GM18519 (cell line): ENCODE measurements at regions not wholly inside any gene's neighbourhood (a gene's known extent, or its start where the extent isn't known, plus 50 kb on each side); places are given as distances from the start of the nearest gene placed in this dataset.
"Not testable (repeated sequence)": the region's sequence is repeated elsewhere in the genome, so short reads cannot be mapped to it uniquely, and the experiment has no call there.

Experiments
- ATAC-seq: cut with Tn5 transposase; IDR thresholded peaks from one replicate; pipeline ENCODE4 v1.9.1; 2021; ENCODE audit warnings: mild to moderate bottlenecking, moderate library complexity; ENCODE audit not compliant: unreplicated experiment, low FRiP score

DNA sequence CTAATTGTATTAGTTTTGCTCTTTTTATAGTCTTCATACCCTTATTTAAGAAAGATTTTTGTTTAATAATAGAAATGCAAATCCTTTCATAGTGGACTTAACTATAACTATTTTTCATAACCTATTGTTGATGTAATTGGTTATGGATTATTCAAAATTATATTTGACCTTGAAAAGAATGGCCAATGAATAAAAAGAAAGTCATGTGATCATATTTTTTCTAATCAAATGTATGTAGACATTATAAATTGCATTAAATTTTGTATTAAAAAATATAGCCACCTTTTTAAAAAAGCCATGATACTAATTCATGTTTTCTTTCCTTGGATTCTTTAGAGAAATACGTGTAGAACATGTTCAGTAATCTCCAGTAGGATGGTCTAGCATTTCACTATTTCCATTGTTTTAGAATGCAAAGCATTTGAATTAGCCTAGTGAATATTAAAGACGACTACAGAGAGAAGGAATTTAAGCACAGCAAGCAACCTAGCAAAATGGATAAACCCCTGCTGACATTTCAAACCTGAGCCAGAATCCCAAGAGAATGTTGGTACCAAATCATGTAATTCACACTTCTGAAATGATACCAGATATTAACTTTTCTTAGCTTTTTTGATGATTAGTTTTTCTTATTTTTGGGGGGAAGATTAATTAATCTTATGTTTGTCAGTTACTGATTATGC is 1297.4 kb upstream of the MIR17HG start:
- ATAC-seq, result no peak

DNA sequence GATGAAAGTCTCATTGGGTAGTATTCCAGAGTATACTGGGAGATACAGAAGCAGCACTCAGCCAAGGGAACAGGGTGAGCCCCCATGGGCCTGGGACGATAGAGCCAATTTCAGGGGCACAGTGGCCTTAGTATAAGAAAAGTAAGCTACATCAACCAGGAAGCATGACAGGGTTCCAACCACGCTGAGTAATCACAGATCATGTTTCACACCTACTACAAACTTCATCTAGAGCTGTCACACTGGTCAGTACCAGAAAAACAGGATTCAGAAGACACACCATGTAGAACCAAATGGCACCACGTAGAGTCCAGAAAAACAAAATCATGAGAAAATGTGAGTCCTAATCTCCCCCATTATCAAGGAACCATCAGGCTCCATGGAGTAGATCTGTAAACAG is 1292.4 kb upstream of the MIR17HG start:
- ATAC-seq, result no peak

DNA sequence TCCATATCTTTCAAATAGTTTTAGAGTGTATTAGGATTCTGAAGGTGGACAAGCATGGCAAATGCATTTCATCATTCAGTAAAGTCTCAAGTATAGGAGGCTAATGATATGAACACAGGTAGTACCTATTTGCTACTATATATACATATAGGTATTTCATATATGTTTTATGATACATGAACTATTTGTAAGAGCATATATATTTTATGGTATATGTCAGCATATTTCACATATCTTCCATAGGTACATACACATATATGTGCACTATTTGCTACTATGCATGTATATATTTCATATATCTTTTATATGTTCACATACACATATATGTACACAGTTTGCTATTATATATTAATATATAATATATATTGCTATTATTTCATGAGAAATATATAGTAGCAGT is 1291.7 kb upstream of the MIR17HG start:
- no peak for ATAC-seq

DNA sequence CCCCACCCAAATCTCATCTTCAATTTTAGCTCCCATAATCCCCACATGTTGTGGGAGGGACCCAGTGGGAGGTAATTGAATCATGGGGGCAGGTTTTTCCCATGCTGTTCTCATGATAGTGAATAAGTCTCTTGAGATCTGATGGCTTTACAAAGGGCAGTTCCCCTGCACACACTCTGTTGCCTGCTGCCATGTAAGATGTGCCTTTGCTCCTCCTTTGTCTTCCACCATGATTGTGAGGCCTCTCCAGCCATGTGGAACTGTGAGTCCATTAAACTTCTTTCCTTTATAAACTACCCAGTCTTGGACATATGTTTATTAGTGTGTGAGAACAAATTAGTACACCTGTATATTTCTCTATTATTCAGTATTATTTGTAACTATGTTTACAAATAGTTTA is 1283.3 kb upstream of the MIR17HG start:
- not testable (repeated sequence) for ATAC-seq

DNA sequence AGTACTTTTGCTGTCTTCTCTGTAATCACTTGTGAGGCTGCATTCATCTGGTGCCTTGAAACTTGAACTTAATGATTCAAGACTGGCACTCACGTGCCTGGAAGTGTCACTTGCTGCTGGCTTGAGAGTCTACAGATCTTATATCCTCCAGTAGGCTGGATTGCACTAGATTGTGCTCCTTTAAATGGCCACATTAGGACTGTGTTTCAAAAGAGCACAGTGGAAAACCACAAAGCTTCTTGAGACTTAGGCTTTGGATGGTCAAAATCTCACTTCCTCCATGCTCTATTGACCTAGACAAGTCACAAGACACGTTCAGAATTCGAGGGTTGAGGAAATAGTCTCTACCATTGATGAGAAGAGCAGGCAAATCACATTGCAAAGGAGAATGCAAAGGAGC is 1278.8 kb upstream of the MIR17HG start:
- no peak for ATAC-seq

DNA sequence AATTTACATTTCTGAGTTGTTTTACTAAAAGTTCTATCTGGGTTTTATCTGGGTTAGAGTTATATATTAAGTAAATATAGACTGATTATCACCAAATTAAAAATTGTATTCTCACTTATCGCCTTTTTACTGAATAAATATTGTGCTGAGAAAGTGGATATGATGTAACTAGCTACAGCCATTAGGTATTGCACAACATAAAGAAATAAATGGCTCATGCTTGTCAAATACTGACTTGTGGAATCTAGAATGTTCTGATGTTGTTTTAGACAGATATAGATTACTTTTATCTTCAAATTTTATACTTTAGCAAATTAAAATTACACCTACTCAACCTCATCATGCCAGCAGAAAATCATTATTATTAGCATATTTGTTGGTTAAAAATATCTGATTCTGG is 1277.1 kb upstream of the MIR17HG start:
- no peak for ATAC-seq

DNA sequence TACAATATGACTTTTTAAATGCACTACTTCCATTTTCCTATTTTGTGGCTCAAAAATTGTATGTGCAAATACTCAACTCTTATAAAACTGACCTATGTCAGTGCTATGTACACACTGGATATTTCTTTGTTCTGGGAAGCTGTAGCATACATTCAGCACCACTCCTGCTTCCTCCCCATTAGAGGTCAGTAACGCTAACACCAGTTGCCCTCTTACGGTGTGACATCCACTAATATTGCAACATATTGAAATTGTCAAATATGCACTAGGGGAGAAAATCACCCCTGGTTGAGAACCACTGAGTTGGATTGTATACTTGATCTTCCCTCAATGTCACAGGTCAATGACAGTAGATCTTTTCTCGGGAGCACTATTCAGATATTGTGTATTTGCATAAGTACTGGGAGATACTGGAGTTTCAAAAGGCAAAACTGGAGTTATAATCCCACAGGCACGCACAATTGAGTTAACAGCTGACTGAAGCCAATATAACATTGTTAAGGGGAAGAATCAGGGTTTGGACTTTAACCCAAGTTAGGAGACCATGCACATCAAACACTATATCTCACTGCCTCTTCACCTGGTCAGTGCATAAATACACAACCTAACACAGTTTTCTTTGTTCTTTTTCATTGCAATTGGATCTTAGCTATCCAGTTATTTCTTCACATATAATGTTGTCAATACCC is 1276.5 kb upstream of the MIR17HG start:
- no peak for ATAC-seq

DNA sequence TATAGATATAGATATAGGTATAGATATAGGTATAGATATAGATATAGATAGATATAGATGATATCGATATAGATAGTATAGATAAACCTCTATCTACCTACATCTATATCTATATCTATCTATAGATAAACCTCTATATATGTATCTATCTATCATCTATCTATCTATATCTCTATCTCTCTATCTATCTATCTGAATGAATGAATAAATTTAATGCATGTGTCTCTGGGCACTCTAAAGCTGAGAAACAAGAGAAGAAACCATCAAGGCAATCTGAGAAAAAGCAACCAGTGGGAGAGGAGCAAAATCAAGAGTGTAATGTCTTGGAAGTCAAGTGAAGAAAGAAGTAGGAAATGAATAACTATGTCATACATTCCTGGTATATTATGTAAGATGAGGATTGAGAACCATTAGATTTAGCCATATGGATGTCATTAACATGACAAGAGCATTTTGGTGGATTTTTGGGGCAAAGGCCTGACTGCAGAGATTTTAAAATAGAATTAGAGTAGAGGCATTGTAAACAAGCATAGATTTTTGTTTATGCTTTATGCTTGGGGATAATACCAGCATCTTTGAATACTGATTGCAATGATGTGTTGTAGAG is 1262.7 kb upstream of the MIR17HG start:
- no peak for ATAC-seq

DNA sequence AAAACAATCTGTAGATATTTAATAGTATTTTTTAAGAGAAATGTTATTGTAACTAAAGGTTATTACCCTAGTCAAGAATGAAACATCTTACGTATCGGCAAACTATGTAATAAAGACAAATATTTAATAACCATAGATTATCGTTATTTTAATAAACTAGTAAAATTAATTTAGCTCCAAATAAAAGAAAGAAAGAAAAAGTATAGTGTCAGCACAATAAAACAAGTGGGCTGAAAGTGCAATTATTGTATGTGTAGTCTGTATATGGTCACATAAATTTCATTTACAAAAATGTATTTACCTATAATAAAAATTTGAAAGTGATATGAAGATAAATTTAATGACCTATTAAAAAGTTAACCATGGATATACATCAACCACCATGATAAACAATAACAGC is 1258.4 kb upstream of the MIR17HG start:
- ATAC-seq, result no peak

DNA sequence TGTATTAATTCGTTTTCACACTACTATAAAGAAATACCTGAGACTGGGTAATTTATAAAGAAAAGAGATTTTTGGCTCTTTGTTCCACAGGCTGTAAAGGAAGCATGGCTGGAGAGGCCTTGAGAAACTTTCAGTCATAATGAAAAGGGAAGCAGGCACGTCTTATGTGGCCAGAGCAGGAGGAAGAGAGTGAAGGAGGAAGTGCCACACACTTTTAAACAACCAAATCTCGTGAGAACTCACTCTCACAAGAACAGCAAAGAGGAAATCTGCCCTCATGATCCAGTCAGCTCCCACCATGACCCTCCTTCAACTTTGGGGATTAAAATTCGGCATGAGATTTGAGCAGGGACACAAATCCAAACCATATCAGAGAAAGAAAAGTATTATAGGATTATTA is 1255.9 kb upstream of the MIR17HG start:
- no peak for ATAC-seq

DNA sequence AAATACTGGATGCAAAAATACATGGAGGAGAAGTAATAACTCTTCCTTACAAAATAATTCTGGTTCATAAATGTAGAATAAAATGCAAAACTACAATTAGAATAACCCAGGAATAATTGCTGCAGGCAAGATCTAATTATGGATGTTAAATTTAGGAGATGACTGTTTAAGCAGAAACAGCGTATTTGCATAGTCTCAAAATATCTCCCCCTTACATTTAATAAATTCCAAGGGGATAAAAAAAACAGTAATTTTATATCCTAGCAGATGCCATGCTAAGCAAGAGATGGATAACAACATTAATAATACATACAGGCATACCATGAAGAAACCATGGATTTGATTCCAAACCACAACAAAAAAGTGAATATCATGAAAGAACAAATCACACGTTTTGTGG is 1253.1 kb upstream of the MIR17HG start:
- ATAC-seq, result no peak

DNA sequence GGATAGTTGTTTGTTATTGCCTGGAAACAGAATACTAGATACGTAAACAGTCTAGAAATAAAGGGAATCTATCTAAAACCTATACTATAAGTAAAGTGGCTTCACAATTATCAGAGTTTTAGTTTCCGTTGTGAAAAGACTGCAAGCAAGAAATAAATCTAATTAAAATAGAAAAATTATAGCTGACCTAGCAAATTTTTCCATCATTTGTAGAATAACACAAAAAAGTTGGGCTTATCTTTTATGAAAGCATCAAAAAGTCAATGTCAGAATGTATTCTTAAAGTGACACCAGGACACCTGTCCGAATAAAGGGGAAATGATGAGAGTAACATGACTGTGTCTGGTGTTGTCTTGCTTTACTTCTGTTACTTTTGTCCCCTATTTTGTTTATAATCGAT is 1248.9 kb upstream of the MIR17HG start:
- no peak for ATAC-seq

DNA sequence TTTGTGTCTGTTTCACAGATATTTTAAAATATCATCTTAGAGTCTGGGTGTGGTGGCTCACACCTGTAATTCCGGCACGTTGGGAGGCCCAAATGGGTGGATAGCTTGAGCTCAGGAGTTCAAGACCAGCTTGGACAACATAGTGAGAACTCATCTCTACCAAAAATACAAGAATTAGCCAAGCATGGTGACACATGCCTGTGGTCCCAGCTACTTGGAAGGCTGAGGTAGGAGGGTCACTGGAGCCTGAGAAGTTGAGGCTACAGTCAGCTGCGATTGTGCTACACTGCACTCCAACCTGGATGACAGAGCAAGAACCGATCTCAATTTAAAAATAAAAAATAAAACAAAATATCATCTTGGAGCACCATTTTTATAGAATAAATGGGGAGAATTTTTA is 1247.6 kb upstream of the MIR17HG start:
- ATAC-seq, result no peak

DNA sequence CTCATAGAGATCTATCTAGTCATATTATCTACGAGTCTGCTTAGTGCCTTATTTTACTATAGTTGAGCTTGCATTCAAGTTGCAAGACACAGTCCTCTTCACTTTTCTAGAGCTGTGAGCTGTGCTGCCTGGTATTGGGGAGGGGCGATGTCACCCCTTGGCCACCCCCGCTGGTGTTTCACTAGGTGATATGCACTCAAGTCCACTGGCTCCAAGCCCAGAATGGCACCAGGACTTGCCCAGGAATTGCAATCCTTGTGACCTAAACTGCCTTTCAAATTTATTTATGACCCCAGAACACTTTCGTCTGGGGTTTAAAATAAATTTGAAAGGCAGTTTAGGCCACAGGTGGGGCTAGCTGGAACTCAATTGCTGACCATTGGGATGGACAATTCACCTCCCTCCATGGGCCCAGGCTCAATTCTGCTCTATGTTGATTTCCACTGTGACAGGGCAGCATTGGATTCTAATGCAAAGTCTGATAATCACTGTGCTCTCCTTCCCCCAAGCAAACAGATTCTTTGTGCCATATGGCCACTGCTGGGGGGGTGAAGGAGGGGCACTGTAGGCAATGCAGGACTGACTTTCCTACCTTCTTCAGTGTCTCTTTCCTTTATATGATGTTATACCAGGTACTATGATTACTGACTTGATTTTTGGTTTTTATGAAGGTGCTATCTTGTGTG is 1244.2 kb upstream of the MIR17HG start:
- no peak for ATAC-seq

DNA sequence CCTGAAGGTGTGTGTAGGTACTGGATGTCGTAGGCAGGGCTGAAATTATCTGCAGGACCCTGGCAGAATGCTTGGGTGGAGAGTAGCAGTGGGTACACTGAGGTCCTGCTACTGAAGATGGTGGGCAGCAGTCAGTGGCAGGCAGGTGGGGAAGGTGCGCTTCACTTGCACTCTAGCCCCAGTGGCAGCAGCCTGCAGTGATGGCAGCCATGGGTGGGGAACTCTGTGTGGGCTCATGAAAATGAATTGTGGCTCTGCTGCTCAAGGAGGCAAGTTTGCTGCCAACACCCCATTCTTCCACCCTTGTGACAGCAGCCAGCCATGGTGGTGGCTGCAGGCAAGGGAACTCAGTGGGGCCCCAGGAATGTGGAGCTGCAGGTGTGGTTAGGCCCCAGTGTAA is 1242.7 kb upstream of the MIR17HG start:
- no peak for ATAC-seq

DNA sequence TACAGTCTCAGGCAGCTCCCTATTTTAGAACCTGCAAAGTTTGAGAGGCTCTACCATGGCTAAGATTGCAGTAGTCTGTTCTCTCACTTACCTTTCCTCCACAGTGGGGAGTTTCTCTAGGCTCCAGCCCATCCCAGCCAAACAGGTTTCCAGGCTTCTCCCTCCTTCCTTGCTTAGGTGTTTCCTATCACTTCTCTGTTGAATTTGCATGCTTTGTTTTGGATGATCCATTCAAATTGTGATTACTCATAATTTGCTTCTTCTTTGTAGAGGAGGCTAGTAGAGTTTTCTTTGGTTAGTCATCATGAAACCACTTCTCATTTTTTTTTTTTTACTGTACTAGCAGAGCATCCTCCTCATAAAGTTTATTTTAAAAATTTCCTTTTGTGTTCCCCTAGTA is 1242.2 kb upstream of the MIR17HG start:
- ATAC-seq, result no peak

DNA sequence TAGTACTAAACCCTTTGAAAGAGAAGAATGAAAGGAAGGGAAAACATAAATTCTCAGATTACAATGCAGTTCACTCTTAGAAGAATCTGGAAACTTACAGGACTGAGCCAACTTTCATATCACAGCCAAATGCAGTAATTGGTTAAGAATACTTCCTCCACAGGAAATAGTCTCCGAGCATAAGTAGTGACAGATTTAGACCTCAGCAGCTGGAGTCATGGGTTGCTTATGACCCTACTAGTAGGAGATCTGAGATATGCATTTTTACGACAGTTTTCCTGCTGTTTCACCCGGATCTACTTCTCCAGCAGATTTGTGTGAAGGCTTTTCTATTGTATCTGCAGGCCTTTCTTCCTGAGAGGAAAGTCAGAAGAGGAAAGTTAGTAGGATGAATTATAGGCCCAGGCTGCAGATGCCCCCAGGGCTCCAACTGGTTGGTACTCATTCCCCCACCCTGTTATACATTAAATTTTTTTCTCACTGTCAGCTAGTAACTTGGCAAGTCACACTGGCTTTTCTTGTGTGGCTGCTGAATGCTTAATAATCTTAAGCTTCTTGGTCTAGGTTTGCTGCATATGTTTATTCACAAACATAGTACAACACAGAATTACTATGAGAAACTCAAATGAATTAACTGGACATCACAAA is 1241.5 kb upstream of the MIR17HG start:
- ATAC-seq, result no peak

DNA sequence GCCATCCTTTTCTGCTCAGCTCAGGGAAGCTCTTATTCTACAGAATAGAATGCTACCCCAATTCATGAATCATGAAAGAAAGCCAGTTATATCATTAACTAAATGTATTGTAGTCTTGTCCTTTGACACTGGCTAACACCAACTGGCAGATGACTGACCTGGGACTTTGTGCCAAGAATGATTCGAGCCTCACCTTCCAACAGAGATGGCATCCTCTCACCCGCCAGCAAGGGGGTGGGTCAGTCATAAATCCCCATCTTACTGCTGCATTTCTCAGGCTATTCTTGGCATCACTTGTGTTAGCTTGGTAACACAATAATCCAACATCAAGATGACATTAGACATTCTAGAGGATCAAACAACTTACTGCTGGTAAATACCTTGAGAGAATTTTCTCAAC is 1239.8 kb upstream of the MIR17HG start:
- no peak for ATAC-seq

DNA sequence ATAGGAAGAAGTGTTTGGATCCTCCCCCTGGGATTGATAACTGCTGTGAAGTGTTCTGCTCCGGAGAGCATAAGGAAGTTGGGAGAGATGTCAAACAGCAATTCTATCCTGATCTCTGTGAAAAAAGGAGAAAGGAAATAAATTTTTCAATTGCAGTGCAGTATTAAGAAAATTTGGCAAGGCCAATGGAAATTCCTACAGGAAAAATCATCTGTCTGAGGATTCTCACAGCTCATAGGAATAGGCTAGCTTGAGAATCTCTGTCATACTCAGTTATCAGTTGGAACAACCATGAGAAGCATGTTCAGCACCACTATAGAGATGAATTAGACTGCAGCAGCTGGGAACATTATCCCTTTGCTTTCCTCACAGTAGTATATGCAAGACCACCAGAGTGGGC is 1238.9 kb upstream of the MIR17HG start:
- ATAC-seq, result no peak

DNA sequence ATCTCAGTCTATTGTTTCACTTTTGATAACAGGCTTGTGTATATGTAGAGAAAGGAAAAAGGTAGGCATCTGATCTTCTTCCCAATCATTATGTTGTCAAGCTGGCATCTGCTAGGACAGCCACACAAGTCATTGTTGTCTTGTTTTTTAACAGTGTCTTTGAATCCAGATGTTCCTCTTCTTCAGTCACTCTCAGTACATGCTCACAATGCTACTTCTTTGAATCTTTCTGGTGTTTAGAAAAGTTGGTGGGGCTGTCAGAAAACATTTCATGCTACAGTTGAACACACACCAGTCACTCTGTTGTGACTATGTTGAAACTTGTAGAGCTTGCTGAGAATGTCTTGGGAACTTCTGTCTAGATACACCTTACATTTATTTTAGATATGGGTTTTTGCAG is 1231.4 kb upstream of the MIR17HG start:
- ATAC-seq, result no peak

DNA sequence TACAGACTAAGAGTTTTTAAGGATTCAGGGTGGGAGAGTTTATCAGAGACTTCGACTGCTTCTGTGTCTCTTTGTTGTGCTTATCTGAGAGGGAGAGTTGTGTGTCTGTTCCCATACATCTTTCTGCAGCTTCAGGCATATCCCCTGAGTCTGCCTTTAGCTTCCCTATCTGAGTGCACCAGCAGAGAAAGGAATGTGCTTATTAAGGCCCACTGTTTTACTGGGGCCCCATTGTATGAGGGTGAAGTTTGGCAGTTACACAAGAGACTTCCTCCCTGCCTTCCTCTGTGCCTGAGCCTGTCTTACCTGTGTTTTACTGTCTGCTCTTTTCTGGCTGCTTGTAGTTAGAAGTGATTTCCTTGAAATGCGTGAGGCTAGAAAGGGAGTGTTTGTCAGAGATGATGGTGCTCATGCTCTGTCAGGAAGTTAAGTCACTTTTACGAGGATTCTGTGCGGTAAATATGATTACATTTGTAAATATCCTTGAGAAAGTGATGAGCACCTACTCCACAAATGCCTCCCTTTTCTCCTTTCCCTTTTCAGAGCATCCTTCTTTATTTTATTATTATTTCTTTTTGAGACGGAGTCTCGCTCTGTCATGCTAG is 1228.9 kb upstream of the MIR17HG start:
- no peak for ATAC-seq
